ENCODE measurements at regions not wholly inside any gene's neighbourhood (a gene's known extent, or its start where the extent isn't known, plus 50 kb on each side); places are given as distances from the start of the nearest gene placed in this dataset.

DNA sequence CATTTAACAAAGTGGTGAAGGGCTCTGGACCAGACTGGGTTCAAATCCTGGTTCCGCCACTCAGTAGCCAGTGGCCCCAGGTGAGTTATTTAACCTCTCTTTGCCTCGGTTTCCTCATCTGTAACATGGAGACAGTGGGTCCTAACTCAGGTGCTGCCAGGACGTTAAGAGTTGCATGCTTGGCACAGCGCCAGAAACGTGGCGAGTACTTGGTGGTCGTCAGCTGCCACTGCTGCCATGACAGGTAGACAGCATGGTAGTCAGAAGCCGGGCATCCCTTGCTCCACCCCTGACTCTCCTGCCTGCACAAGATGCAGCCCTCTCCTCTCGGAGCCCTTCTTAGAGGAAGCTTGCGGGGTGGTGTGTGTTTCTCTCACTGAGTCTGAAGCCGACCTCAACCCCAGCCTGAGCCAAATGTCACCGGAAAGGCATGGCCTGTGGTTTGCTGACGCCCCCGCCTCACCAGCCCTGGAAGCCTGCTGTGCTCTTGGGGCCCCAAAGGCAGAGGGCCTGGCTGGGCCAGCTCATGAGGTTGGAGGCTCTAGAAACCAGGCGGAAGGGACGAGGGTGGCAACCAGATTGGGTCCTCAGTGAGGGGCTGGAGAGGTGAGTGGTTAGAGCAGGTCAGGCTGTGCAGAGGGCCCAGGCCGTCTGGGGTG lies 160.8 kb upstream of the TLE3 start:
- Histone ChIP-seq H3K27me3 (ENCODE audit: control insufficient read depth, insufficient read depth, low read length) (no peaks in the 10 kb centered on the region), H3K4me3 (ENCODE audit: insufficient read depth, low read depth, low read length) (no peak overlapping the region), H3K36me3 (replicated peaks; ENCODE audit: control insufficient read depth, insufficient read depth, low read length) (no peaks in the 10 kb centered on the region)
- peak; percentile 18 for DNase-seq

DNA sequence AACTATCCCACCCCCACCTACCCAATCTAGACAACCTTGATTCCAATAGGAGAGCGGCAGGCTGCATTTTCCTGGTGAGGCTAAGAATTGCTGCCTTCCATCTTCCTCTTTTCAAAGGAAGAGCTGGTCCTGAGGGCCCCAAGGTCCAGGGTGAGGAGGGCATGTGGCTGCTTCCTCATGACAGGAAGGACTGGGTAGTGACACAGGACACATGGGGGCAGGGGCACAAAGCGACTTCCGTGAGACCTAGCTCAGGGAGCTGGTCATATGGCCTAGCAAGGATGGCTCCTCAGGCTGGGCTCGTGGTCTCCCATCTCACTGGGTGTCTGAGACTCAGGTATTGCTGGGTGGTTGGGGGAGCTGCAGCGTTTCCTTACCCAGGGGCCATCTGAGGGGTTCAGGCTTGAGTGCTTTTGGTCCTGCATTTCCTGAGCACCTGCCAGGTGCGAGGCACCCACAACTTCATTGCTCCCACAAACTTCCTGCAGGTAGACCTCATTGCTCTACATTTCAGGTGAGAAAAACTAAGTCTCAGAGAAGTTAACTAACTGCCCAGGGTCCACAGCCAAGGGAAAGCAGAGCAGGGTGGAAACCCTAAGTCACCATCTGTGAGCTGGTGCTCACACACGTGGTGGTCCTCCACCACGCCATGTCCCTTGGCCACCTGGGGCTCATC lies 160.0 kb upstream of the TLE3 start:
- no peak for DNase-seq
- Histone ChIP-seq H3K4me3 (ENCODE audit: insufficient read depth, low read depth, low read length) (no peak overlapping the region), H3K36me3 (replicated peaks; ENCODE audit: control insufficient read depth, insufficient read depth, low read length) (no peaks in the 10 kb centered on the region), H3K27me3 (ENCODE audit: control insufficient read depth, insufficient read depth, low read length) (no peaks in the 10 kb centered on the region)

DNA sequence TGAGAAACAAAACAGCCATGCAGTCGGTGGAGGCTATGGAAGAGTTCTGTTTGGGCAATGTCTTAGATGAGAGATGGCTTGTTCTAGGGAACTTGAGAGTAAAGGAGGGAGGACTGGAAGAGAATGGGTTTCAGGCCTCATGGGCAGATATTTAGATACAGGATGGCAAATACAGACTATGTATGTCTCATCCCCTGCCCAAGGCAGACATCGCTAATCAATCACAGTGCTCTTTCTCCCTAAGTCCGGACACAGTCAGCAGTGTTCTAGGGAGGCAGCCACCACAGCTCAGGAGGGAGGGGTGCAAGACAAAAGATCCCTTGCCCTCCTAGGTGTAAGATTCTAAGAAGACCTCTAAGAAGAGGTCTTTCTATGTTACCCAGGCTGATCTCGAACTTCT lies 159.3 kb upstream of the TLE3 start:
- no peak overlapping the region for H3K4me3 ChIP-seq (ENCODE audit: insufficient read depth, low read depth, low read length)
- H3K36me3 ChIP-seq (replicated peaks; ENCODE audit: control insufficient read depth, insufficient read depth, low read length), result no peaks in the 10 kb centered on the region
- DNase-seq, result peak; percentile 6

DNA sequence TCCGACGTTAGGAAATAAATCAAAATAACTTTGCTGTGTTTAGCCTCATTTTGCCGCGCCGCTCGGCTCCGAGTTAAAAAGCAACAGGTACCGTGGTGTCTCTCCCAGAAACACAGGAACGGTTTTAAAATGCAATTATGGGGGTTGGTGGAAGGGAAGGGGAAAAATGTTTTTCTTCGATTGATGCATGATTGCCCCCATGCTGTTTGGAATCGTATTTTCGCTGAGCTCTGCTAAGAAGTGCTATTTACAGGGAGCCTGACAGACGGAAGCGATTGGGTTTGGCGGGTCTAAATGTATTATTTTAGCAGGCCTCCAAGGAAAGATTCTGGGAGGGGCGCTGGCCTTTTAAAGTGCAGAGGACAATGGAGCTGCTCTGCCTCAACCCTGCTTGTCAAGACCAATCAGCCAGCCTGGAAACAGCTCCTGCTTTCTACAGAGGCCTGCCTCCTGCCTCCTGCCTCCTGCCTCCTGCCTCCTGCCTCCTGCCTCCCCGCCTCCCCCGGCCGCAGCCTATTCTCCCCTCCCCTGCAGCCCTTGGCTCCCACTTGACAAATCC lies 156.7 kb upstream of the TLE3 start:
- DNase-seq, result peak; percentile 33
- no peaks in the 10 kb centered on the region for H3K27me3 ChIP-seq (ENCODE audit: control insufficient read depth, insufficient read depth, low read length)
- no peaks in the 10 kb centered on the region for H3K36me3 ChIP-seq (replicated peaks; ENCODE audit: control insufficient read depth, insufficient read depth, low read length)
- H3K4me3 ChIP-seq (ENCODE audit: insufficient read depth, low read depth, low read length), result no peak overlapping the region

More for the DNA sequence above, 159.3 kb upstream of the TLE3 start:
- no peaks in the 10 kb centered on the region for H3K27me3 ChIP-seq (ENCODE audit: control insufficient read depth, insufficient read depth, low read length)

DNA sequence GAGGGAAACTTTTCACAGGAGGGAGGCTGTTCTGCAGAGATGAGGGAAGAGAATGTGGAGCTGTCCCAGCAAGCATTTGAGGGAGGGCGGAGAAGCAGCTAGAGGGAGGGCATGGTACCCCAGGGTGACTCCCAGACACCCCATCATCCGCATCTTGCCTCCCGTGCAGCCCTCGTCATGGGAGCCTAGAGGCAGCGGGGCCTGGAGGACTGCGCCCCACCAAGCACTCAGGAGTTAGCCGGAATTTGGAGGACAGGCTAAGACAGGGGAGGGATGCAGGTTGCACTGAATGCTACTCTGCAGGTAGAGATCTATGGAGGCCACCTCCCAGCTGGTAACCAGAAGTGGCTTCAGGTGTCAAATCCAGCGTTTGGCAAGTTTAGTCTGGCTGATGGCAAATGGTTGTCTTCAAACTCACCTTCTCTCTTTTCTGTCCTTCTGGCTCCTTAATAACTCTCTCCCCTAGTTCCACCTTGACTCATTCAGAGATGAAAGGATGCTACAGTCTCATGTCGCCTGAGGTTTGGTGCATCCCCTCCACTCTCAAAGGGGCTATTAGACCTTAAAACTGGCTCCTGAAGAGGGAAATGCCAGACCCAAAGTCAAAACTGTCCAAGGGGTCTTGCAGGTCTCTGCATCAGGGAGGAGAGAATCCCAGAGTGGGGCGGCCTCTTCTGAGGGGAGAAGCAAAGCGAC lies 155.9 kb upstream of the TLE3 start:
- DNase-seq, result peak; percentile 47
- Histone ChIP-seq H3K4me3 (ENCODE audit: insufficient read depth, low read depth, low read length) (no peak overlapping the region), H3K36me3 (replicated peaks; ENCODE audit: control insufficient read depth, insufficient read depth, low read length) (no peaks in the 10 kb centered on the region), H3K27me3 (ENCODE audit: control insufficient read depth, insufficient read depth, low read length) (no peaks in the 10 kb centered on the region)

DNA sequence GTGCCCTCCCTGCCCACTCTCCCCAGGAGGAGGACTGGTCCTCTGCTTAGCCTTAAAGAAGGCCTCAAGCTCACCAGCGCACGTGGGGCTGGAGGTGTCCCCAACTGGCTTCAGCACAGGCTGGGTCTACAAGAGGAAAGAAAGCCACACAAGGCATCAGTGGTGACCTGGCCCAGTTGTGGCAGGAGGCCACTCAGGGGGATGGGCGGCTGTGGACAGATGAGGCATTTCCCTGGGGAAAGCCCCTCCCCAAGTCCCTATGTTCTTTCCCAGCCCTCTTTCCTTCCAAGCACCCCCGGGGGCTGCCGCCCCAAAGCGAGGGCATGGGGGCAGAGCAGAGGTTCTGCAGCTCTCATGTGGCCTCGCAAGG lies 155.2 kb upstream of the TLE3 start:
- Histone ChIP-seq H3K27me3 (ENCODE audit: control insufficient read depth, insufficient read depth, low read length) (no peaks in the 10 kb centered on the region), H3K36me3 (replicated peaks; ENCODE audit: control insufficient read depth, insufficient read depth, low read length) (no peaks in the 10 kb centered on the region), H3K4me3 (ENCODE audit: insufficient read depth, low read depth, low read length) (no peak overlapping the region)
- peak; percentile 38 for DNase-seq

DNA sequence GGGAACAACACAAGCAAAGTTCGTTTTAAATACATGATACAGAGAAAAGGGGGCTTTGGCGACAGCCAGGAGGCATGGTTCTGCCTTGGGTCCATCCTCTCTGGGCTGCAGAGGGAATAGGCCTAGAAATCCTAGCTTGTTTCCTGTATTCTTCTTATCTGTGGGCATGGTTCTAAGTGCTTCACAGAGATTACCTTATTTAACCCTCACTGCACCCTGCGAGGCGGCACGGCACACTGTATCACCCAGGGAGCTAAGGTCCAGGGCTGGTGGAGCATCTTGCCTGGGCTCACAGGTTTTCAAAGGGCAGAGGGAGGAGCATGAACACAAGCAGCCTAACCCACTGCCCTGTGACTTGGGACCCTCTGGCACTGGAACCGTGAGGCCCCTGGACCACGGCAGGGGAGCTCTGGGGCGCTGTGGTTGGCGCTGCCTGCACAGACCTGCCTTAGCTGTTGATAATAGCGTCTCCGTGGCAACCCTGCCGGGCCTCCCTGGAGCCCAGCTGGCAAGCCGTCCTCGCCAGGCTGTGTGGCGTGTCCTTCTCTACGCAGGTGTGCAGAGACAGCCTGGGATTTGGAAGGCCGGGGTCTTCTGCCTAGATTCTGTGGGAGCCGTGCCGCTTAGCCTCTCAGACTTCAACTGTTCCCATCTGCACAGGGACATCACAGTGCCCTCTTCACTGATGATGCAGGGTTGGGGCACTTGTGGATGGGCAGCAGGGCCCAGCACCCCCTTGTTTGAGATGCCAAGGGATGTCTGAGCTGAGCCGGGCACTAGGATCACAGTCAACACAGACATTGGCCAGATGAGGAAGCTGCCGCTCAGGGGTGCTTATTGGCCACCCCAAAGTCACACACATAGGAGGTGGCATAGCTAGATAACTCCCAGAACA lies 154.6 kb upstream of the TLE3 start:
- Histone ChIP-seq H3K4me3 (ENCODE audit: insufficient read depth, low read depth, low read length) (no peak overlapping the region), H3K27me3 (ENCODE audit: control insufficient read depth, insufficient read depth, low read length) (no peaks in the 10 kb centered on the region), H3K36me3 (replicated peaks; ENCODE audit: control insufficient read depth, insufficient read depth, low read length) (no peaks in the 10 kb centered on the region)
- peak; percentile 46 for DNase-seq

DNA sequence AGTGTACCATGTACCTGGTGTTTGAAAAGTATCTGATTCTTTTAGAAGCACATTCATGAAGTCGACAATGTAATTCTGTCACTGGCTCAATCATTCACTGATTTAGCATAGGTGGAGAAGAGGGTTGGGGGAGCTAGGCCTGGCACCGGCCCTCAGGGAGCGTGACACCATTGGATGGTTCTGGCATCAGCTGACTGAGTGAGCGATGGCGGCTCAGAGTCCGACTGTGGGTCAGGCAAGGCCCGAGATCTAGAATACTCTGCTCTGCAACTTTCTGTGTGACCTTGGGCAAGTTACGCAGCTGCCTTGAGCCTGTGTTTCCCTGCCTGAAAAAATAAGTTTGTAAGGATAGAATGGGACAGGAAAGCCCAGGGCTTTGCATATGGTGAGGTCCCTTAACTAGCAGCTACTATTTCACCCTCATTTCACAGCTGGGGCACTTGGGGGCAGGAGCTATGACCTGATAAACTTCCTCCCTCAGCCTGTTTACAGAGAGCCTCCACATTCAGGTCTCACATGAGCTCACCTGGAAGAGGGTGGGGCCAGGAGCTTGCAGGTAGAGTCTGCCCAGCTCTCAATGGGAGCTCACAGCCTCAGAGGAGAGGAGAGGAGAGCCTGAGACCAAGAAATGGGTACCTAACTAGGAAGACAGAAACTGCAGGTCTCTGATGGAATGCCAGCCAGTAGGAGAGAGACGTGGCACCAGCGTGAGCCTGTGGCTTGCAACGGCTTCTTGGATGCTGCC lies 153.7 kb upstream of the TLE3 start:
- DNase-seq, result peak; percentile 57
- Histone ChIP-seq H3K36me3 (replicated peaks; ENCODE audit: control insufficient read depth, insufficient read depth, low read length) (no peaks in the 10 kb centered on the region), H3K27me3 (ENCODE audit: control insufficient read depth, insufficient read depth, low read length) (no peaks in the 10 kb centered on the region), H3K4me3 (ENCODE audit: insufficient read depth, low read depth, low read length) (no peak overlapping the region)

DNA sequence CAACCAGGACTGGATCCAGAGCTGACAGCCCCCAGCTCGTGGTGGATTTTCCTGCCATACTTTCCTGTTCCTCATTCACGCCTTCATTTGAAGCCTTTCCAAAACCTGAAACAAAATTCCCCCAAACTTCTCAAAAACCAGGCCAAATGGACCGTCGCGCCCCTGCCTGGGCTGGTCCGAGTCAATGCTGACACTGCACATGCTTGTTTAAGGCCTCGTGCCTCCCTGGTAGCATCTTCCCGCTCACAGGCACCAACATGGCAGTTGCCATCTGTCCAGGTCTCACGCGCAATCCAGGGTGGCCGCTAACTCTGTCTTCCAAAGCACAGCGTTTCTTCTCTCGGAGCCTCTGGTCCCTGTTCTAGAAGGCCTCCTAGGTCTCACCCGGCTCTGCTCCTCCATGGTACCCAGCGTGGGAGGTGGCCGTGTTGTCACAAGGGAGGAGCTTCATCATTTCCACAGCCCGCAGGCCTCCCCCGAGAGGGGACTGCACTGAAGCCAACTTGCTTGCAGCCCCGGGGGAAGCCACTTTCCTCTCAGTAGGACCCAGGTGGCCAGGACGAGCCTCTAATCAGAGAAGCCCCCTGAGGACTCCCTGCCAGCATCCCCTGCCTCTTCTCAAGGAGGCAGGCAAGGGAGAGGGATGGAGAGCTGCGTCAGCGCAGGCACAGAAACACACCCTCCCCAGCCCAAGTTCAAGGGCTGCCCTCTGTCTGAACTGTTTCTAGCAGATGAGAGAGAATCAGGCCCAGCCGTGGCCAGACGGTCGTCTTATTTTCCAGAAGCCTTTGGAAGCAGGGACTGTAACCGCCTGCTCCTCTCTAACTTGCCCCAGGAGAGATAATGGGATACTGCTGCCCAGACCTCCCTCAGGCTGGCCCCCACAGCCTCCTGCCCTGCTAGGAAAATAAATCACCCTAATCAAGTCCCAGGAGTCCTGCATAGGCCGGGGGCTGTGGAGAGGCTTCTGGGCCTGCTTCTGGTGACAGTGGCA lies 152.8 kb upstream of the TLE3 start:
- Histone ChIP-seq H3K27me3 (ENCODE audit: control insufficient read depth, insufficient read depth, low read length) (no peaks in the 10 kb centered on the region), H3K4me3 (ENCODE audit: insufficient read depth, low read depth, low read length) (no peak overlapping the region), H3K36me3 (replicated peaks; ENCODE audit: control insufficient read depth, insufficient read depth, low read length) (no peaks in the 10 kb centered on the region)
- DNase-seq, result peak; percentile 26

DNA sequence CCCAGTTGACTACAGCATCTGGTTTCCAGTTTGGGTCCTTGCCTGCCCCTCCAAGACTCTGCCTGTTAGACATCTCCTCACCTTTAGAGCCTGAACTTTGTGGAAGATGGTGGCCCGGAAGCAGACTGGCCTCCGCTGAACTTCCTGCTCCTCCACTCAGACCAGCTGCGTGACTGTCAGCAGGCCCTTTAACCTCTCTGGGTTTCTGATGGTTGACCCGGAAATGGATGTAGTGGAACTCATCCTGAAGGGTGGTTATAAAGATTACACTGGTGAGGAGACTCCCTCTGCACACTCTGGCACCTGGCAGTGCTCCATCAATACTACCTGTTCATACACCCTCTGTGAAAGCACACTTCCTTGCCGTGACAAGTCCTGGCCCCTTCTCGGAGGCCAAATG lies 151.9 kb upstream of the TLE3 start:
- no peak for DNase-seq
- H3K4me3 ChIP-seq (ENCODE audit: insufficient read depth, low read depth, low read length), result no peak overlapping the region
- H3K36me3 ChIP-seq (replicated peaks; ENCODE audit: control insufficient read depth, insufficient read depth, low read length), result no peaks in the 10 kb centered on the region
- no peaks in the 10 kb centered on the region for H3K27me3 ChIP-seq (ENCODE audit: control insufficient read depth, insufficient read depth, low read length)

DNA sequence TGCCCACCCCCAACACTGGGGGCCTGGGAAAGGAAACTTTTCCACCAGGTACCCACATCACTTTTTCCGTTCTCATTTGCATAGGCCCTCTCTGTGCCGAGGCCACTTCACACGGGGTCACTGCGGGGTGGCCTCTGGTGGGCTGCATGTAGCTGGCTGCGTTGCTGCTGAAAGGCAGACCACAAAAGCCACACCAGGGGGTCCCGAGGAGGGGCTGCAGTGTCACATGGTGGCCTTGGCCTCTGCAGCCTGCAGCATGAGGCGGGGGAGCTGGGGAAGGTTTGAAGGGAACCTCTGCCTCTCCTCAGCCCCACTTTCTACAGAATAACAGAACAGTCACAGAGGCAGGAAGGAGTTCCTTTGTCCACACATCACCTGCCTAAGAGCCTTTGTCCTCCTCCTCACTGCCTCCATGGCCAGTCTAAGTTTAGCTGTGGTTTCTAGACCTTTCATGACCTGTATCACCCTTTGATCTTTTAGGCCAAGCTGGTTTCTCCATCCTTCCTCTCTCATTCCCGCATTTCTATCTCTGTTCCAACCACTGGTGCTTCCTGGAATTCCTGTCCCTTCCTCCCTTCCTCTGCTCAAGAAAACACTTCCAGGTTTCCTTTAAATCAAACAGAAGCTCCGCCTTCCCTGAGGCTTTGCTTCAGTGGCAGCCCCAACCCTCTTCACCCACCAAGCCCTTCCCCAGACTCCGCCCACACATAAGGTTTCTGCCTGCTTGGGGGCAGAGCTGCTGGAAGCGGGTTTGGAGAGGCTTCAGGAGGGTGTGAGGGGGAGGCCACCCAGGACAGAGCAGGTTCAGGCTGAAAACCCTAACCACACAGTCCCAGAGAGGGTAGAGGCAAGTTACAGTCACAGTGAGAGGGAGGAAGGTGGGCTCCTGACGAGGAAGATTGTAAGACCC lies 150.7 kb upstream of the TLE3 start:
- Histone ChIP-seq H3K36me3 (replicated peaks; ENCODE audit: control insufficient read depth, insufficient read depth, low read length) (no peaks in the 10 kb centered on the region), H3K4me3 (ENCODE audit: insufficient read depth, low read depth, low read length) (no peak overlapping the region)
- peak; percentile 85 for DNase-seq

DNA sequence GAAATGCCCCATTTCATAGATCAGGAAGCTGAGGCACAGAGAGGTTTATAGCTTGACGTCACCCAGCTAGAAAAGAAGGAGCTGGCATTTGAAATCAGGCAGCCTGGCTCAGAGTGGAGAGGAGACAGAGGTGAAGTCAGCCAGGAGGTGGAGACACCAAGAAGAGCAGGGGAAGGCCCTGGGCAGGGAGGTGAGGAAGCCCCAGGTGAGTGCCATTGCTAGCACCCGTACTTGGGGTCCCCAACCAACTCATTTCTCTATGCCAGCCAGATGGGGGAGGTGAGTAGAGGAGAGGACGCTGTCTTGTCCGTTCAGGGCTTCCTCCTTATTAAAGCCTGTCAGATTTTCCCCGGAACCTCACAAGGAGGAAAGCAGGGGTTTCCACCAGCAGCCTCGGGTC lies 149.6 kb upstream of the TLE3 start:
- DNase-seq, result peak; percentile 52
- Histone ChIP-seq H3K36me3 (replicated peaks; ENCODE audit: control insufficient read depth, insufficient read depth, low read length) (no peaks in the 10 kb centered on the region), H3K4me3 (ENCODE audit: insufficient read depth, low read depth, low read length) (no peak overlapping the region), H3K27me3 (ENCODE audit: control insufficient read depth, insufficient read depth, low read length) (no peaks in the 10 kb centered on the region)

More for the DNA sequence above, 150.7 kb upstream of the TLE3 start:
- H3K27me3 ChIP-seq (ENCODE audit: control insufficient read depth, insufficient read depth, low read length), result no peaks in the 10 kb centered on the region

Measured in H7 (cell line).